Astrocyte (in vitro differentiated cells and primary cell): ENCODE measurements at regions not wholly inside any gene's neighbourhood (a gene's known extent, or its start where the extent isn't known, plus 50 kb on each side); places are given as distances from the start of the nearest gene placed in this dataset.

Source experiments
- CTCF ChIP-seq: IDR thresholded peaks from 2 replicates; pipeline ENCODE4 v1.5.1; 2011; ENCODE audit warnings: low read depth, mild to moderate bottlenecking, inconsistent platforms, low read length, moderate library complexity; ENCODE audit not compliant: insufficient read depth
- EZH2 ChIP-seq: IDR thresholded peaks from 2 replicates; pipeline ENCODE4 v1.6.1; 2012; ENCODE audit warnings: mild to moderate bottlenecking, low read length, inconsistent platforms; ENCODE audit not compliant: insufficient read depth

- no peak for TF ChIP-seq CTCF
- TF ChIP-seq EZH2: no peak
Measured at GRCh38 chr9:85171163-85171562, 501.6 kb downstream of the NTRK2 start.
